SK-N-DZ (cell line): ENCODE measurements at regions not wholly inside any gene's neighbourhood (a gene's known extent, or its start where the extent isn't known, plus 50 kb on each side); places are given as distances from the start of the nearest gene placed in this dataset.
A peak's percentile ranks its signal among the peaks of the same experiment; 100 is the strongest.

ENCODE experiments used
- DNase-seq: peaks from one replicate; pipeline ENCODE4 v3.0.0-alpha.2; 2015; ENCODE audit warnings: low spot score

DNA sequence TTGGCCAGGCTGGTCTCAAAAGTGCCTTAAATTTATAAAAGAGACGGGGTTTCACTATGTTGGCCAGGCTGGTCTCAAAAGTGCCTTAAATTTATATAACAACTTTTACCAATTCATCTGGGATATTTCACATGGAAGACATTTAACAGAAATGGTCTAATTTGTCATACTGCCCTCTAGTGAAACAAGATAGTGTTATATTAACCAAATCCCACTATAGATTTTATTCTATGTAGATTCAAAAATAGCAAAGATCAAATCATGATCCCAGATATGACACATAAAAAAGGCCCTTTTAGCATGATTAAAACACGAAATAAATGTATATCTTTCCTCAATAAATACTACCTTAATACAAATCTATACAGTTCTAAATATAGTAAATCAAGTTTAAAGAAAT is 102.8 kb upstream of the TFAP2D start:
- DNase-seq, result no peak

DNA sequence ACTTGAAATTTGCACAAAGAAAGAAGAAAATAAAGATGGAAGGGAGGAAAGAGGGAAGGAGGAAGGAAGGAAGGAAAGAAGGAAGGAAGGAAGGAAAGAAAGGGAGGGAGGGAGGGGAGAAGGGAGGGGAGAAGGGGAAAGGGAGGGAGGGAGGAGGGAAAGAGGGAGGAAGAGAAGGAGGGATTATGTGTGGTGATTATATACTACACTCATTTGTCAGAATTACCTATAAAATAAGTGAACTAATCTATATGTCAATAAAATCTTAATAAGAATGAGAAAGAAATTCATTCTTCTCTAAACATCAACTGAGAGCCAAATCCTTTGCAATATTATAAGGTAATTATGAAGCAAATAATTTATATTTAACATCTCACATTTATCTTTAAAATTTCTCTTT is 77.9 kb upstream of the TFAP2D start:
- DNase-seq, result no peak

DNA sequence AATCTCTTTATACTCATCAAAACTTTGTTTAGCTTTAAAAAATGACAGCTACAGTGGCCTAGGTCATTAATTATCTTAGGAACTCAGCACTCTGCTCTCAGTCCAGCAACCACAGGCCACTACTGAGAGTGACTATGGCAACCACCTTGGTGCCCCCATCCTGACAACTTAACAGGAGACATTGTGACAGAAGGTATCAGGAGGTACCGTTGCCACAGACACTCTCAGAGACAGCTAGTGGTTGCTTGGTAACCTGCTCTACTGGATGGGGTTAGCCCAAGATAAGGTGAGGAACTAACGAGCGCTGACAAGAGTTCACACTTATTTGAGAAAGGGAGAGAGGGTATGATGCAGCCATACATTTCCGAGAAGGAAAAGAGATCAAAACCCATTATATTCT is 76.1 kb upstream of the TFAP2D start:
- DNase-seq, result no peak

DNA sequence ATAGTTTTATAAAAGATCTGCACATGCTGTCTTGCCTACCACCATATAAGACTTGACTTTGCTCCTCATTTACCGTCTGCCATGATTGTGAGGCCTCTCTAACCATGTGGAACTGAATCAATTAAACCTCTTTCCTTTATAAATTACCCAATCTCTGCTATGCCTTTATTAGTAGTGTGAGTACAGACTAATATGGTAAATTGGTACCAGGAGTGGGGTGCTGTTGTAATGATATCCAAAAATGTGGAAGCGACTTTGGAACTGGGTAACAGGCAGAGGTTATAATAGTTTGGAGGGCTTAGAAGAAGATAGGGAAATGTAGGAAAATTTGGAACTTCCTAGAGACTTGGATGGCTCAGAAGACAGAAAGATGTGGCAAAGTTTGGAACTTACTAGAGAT is 64.2 kb upstream of the TFAP2D start:
- no peak for DNase-seq

DNA sequence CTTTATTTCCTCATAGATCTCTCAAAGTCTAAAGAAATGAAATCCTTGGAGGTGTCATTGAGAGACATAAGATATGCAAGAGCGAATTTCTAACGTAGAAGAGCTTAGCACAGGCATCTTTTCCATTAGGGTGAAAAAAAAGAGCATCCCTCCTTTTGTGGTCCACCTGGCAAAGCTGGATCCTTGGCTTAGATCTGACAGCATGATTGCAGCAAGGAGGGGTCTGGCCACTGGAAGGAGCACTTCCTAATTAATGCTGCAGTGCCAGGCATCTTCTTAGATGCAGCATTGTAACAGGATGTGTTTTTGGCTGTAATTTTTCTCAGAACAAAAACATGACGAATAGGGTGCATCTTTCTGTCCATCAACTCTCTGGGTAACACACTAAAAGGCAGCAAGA is 60.1 kb upstream of the TFAP2D start:
- DNase-seq, result peak; percentile 75

DNA sequence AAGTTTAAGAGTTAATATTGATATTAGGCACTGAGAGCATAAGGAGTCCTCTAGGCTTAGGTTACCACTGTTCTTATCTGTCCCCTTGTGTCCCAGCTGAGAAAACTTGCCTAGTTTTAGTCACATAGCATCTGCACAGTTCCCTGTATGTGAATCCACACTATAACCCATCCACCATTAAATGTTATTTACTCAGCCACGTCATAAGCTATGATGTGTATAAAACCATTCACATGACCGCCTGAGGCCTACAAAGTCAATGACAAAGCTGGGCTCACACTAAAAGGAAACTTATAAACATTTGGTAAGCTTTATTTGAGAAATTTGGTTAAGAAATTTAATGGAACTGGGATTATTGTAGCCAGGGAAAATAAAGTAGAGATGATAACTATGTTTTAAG is 59.2 kb upstream of the TFAP2D start:
- no peak for DNase-seq

DNA sequence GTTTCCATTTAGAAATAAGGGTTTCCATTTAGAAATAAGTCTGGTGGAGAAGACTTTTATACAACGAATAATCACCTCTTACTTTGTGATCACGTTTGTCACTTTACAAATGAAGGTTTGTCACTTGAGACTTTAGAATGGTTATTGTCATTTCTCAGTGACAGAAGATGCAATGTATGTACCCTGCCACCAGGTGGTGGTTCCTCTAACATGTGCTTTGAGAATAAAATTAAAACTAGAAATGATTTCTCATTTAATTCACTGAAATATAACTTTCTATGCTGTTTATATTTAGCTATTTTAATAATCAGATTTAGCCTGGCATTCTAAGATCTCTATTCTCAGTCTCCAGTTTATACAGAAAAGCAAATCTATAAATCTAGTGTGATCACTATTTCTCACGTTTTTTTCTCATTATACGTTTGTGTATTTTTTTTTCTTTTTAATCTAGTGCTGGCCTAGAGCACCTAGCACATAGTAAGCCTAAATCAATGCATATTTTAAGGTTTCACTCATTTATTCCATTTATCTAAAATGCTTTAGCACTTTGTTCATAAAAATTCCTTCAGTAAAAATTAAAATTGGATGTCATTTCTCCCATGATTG is 57.4 kb upstream of the TFAP2D start:
- DNase-seq, result peak; percentile 23

DNA sequence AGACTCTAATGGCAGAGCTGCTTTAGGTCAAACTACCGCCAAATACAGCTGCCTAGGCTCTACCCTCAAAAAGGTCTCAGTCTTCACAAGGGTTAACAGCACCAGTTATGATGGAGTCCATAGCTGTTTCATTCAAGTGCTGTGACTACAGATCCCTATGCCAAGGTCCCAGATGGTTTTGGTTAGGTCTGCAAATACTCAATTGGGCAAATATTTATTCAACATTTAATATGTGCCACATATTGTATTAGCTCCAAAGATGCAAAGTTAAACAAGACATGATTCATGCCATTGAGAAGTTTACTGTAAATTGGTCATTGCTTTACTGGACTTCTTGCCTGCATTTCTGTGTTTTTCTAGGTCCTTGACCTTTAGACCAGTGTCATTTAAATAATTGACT is 55.8 kb upstream of the TFAP2D start:
- DNase-seq, result no peak

DNA sequence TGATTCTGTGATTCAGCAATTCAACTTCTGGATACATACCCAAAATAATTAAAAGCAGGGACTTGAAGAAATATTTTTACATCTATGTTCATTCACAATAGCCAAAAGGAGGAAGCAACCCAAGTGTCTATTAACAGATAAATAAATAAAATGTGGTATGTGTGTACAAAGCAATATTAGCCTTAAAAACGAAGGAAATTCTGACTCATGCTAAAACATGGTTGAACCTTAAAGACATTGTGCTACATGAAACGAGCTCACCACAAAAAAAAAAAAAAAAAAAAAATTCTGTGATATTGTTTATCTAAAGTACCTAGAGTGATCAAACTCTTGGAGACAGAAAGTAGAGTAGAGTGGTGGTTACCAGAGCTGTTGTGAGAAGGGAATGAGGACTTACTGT is 54.8 kb upstream of the TFAP2D start:
- no peak for DNase-seq

DNA sequence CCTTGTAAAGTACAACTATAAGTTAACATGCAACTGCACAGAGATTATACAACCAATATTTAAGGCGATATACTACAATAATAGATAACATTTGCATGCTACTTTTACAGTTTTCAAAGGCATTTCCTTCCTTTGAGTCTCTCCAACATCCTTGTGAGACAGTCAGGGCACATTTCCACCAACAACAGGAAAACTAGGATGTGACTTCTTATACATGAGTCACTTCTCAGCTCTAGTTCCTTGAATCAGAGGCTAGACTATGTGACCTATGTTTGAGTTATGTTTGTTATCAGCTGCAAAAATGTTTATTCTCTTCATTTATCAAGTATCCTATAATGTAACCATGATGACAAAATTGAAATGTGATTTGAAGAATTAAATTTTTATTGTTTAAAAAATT is 51.7 kb upstream of the TFAP2D start:
- no peak for DNase-seq
